ELR (cell line): ENCODE measurements at regions not wholly inside any gene's neighbourhood (a gene's known extent, or its start where the extent isn't known, plus 50 kb on each side); places are given as distances from the start of the nearest gene placed in this dataset.

Source experiments
- DNase-seq: peaks from one replicate; pipeline ENCODE4 v3.0.0-alpha.2; 2015; ENCODE audit warnings: low read depth

DNA sequence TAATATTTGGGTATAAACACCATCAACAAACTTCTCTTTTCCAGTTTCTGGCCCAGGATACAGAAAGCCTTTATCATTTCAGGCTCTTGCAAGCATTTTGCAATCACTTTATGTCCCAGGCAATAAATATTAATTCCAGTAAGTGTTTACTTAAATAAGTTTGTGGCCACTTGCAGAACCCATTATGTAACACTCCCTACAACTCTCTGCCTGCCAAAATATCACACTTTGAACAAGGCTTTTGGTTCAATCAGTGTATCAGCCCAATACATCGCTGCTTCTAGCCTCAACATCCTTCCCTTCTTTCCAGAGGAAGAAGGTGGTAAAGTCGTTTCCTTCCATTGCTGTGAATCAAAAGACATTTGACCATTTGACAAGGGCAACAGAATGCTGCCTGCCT, 203.0 kb upstream of the USP25 start:
- no peak for DNase-seq

DNA sequence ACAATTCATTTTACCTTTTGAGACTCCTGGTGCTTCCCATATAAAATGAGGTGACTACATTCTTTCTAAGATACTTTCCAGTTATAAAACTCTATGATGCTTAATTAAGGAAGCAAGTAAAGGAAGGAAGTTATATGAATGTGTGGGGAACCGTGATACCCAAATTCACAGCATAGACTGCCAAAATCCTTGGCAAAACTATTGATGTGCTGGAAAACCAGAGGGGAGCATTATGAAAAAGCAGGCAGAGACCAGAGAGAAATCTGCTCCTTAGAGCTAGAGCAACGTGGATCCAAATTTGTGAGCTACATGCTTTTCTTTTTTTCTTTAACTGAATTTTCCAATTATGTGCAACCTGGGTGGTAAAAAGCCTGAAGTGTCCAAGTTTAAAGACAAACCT, 201.4 kb upstream of the USP25 start:
- no peak for DNase-seq

DNA sequence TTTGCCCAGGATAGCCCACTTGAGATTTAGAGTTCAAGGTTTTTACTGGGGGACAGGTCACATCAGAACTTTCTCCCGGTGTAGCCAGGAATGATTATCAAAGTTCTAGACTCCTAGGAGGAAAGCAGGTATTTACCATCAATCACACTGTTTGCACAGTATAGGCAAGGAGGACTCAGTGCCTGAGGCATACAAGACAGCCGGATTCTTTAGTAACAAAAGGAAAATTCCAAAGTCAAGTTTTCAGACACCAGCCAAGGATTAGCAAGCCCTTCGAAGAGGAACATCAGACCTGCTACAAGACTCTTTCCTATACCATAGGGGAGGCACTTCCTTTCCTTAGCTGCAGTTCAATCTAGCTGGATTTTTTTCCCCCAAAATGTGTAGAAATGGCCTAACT, 197.8 kb upstream of the USP25 start:
- DNase-seq, result no peak

DNA sequence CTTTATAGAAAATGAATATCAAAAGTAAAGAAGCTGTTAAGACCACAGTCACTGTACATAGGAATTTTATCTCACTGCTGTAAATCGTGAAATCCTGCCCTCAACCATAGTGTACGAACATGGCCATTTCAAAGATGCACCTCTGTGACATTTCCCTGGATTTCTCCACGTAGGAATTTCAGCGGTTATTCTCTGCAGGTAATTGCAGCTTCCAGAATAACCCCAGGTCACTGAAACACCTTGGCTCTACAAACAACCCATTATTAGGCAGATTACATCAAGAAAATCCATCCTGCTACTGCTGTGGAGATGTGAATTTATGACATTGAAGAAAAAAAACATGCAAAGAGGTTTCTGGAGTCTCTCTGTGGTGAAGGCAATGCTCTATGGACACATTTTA, 196.2 kb upstream of the USP25 start:
- no peak for DNase-seq

DNA sequence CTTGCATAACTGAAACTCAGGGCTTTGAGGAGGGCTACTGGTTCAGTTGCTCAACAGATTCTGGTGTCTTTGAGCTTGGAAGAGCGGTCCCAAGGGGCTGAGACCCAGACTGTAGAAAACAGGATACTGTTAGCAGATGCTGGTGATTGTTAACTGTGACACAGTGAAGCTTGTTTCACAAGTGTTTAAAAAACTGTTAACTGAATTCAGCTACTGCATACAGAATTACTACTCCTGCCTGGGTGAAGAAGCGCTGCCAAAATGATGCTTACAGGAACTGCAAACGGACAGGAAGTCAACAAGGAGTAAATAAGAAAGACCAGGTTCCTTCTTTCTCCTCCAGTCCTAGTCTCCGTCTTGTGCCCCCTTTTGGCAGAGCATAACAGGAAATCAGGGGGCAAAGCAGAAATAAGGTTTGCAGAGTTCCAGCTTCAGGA, 195.3 kb upstream of the USP25 start:
- DNase-seq, result no peak

DNA sequence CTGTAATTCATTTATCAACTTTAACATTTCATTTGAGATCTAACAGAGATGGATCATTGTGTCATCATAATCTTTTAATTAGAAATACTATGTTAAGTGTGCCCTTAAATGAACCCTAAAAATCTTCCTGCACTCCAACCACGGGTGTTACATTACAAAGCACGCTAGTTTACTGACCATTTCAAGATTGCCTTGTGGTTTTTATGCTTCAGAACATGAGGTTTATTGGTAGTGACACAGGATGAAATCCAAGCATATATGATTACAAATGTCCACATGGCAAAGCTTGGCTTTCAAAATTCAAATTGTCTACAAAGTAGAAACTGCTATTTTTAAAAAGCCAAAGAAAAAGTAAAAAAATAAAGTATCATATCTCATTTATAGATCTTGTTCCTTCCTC, 190.4 kb upstream of the USP25 start:
- no peak for DNase-seq

DNA sequence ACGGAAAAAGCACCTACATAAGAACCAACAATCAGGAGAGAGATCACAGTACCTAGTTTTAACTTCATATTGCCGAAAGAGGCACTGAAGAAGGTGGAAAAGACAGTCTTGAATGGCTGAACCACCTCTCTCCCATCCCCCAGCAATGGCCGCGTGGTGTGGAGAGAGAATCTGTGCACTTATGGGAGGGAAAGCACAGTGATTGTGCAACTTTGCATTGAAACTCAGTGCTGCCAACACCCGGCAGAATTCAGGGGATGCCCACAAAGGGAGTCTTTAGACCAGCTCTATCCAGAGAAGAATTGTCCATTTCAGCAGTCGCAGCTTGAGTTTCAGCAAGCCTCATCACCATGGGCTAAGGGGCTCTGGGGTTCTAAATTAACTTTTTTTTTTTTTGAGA, 186.3 kb upstream of the USP25 start:
- DNase-seq, result no peak

DNA sequence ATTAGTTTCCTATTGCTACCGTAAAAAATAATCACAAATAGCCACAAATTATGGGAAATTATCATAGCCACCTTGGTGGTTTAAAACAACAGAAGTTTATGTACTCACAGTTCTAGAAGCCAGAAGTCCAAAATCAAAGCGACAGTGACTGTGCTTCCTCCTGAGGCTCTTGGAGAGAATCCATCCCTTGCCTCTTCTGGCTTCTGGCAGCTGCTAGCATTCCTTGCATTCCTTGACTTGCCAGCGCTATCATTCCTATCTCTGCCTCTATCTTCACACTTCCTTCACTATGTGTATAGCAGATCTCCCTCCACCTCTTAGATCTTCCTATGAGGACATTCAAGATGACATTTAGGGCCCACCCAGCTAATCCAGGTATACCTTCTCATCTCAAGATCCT, 180.1 kb upstream of the USP25 start:
- DNase-seq, result peak; percentile 17

DNA sequence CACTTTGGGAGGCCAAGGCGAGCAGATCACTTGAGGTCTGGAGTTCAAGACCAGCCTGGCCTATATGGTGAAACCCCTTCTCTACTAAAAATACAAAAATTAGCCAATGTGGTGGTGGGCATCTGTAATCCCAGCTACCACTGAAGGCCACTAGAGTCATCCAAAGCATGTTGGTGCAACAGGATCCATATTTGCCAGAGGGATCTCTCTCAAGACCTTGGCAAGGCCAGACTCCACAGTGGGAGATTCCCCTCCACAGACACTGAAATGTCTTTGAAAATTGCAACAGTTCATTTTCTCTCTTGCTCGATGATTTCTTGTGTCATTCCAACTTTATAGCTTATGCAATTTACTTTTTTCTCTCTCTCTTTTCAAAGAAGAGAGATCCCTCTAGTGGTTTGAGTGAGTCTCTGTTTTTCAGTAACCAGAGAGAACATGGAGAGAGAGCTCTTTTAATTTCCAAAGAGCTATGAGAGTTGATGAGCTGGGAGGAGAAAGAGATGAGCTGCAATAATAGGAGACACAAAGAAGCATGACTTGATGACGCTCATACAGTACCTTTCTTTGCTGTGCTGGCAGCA, 176.8 kb upstream of the USP25 start:
- DNase-seq, result peak; percentile 38

DNA sequence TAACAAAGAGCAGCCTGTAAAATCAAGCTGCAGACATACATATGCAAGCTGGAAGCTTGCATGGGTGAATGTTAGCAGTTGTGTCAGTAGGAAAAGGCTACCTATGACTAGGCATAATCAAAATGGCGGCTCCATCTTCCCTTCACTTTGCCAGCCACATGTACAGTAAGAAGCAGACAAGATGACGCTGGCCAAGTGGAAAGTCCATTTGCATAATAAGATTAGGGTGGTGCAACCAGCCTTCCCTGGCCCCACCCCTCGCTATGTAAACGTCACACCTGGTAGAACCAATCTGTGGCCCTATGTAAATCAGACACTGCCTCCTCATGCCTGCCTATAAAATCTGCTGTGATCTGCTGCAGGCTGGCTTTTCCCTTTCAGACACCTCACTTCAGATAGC, 171.9 kb upstream of the USP25 start:
- peak; percentile 22 for DNase-seq

DNA sequence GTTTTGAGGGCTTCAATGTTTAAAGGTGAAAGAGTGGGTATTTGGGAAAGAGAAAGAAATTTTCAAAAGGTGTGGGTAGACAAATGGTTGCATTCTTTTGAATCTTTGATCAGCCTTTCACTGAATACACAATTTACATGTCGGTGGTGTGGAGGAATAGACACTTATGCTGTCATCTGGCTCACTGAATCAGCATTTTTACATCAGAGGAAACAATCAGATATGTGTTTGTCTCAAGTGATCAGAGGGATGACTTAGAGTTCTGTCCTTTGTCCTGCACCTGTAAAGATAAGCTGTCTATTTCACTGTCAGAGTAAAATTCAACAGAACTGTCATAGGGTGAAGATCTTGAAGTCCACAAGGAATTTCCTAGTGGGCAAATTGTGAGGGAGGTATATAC, 170.9 kb upstream of the USP25 start:
- no peak for DNase-seq

DNA sequence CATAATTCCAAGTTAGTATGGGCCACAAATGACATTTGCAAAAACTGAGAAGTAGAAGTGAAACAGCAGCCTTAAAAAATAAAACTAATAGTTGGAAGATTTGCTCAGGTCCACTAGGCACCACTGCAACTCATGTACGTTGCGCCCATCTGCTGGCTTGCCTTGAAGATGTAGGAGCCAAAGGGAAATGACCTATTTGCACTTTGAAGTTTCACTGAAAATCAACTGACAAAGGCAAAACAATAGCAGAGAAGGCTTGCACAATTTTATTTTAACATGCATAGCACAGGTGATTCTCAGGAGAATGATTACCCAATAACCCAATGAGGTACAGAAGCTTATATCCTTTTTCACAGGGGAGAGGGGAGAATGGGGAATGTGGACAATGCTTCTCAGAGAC, 170.1 kb upstream of the USP25 start:
- DNase-seq, result no peak

DNA sequence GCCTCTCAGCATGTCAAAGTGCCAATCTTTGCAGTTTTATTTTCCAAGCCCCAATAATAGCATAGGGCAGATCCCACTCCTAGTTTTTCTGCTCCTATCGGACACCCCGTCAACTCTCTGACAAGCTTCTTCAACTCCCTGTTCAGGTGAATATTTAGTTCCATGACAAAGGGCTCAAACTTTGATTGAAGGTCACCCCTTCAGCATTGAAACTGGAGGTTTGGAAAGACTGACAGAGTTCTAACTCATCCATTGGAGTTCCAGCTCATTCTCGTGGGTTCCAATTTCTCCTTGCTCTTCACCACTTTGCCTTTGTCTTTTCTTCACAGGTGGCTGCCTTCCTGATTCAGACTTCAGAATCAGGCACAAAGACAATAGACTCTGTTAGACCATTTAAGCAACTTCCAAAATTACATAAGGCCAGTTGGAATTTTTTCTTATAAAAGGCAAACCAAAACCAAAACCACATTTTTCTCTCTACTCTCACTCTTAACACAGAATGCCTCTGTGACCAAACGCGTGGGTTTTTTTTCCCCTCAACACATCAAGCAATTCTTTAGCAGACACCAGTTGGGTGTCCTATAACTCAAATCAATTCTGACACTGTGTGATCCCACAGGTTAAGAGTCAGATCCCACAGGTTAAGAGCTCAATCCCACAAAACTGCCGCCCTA, 169.3 kb upstream of the USP25 start:
- DNase-seq, result no peak

DNA sequence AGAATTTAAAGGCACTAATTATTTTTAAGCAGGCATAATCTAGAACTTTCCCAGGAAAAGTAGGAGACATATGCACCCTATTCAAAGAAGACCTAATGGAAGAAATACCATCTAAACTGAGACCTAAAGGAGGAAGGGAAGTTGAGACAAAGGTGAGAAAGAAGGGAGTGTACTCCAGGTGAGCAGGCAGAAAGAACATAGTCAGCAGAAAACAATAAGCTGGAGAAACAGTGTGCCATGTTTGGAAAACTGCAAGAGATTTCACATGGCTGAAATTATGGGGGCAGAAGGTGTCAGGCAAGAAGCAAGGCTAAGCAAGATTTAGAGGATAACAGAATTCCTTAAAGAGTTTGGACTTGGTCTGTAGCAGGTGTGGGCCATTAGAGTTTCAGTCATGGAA, 167.0 kb upstream of the USP25 start:
- DNase-seq, result no peak

DNA sequence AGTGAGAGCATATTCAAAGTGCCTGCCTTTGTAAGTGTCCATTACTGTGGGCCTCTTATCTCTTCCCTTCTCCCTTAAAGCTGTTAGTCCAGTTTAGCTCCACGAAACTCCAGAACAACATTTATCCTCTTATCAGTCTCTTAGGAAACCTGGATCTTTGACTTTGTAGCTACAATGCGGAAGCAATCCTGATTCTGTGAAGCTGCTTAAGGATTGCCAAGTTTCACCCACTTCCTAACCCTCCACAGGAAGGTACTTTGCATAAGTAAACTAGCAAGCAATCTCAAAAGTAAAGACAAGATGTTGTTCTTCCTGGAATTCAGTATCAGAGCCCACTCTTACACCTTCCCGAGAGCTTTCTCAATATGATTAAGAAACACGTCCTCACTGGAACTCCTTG, 164.9 kb upstream of the USP25 start:
- no peak for DNase-seq

DNA sequence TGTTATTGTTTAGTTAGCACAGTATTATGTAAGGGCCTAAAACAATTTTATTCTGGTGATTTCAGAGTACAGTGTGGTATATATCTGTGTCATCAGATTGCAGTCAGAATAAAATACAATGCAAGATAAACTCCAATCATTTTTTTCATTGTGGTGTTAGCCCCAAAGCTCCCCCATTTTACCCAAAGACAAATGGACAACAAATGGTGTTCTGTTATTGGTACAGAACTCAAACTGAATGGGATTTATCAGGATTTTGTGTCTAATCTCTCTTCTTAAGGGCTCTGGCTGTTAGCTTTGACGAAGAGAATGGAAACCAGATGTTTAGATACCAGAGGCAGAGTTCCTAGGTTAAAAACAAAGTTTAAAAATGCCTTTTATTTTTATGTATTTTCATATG, 163.1 kb upstream of the USP25 start:
- DNase-seq, result no peak

DNA sequence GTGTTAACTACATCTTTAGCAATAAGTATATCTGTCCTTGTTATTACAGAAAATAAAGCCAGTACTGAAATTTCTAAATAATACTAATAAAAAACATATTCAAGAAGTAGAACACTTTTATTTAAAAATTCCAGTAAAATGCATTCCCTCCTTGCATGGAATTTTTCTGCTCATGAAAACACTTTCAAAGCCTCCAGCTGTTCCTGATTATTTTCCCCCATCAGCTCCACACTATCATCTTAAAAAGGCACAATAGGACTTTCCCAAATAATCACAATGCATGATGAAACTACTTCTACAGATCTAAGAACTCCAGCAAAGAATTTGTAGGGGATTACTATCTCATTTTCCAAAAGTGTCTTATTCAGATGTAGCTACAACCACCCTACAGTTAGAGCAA, 162.6 kb upstream of the USP25 start:
- no peak for DNase-seq

DNA sequence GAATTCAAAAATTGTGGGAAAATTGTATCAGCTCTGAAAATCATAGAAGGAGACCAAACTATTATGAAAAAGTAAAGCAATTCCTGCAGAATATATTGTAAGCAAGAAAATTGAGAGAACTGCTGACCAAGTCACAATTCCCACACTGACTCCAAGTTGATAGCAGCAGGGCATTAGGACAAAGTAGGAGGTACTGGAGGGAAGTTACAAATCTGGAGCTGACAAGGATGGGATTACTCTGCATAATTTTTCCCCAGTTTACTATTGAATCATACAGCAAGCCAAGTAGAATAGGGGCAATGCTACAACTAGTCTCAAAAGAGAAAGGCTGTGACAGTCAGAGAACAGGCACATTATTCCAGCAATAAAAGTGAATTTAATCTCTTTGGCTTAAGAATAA, 161.3 kb upstream of the USP25 start:
- DNase-seq, result no peak

DNA sequence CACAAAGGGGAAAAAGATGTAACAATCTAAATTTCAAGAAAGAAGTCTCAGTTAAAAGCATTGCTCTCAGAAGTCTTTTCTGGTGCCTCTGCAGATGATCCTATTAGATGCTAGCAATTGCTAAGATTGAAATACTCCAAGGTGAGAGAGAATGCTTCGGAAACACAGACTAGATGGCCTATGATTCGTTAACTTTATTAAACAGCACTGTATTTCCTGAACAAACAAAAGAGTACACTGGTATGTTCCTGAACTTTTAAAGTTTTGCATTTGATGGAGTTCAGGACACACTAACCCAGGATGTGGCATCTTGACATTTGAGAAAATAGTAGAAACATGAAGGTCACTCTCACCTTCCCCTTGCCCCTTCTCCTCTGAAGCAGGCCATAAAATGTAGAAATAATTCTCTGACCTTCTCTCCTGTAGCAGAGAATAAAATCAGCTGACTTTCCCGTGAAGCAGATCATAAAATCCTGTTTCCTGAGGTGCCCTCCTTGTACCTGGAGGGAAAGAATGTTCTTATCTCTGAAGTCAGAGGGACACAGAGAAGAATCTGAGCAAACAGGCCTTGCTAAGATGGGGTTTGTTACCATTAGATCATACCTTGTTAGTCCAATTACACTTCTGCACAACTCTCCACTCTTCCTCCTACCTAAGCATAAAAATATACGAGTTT, 142.9 kb upstream of the USP25 start:
- no peak for DNase-seq

DNA sequence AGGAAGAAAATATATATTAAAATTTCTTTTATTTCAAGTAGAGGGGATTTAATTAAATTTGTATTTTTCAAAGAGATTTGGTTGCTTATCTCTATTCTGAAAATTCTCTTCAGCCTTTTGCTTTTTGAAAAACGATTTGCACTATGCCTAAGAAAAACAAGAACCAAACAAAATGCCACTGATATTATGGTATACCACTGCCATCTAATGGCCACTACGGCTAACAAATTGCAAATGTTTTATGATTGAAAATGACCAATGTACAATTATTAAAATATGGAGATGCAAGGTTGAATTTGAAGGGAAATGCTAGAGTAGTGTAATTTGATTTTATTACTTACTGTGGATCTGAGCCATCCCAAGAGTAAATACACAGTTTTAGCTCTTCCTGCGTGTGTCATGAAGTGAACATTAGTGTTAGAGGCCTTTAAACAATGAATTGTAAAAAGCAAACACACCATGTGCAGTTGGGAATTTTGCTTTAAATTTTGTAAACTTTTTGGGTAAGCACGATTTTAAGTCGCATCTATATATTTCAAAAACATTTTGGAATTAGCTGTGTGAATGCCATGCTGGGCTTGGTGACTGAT, 137.4 kb upstream of the USP25 start:
- peak; percentile 56 for DNase-seq

DNA sequence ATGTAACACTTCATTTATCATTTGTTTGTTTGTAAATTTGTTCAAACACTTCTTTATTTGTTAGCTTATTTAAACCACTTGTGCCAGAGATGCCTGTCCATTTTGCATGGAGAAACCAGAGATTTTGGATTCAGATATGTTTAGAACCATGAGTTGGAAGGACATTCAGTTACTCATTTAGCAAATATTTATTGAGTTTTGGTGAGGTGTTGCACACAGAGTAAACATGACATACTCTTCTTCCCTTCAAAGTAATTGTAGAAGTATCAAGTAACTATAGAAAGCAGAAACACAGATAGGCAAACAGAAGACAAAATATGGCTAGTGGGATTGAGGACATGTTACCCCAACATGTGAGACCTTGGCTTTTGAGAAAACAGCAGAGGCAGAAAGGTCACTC, 136.8 kb upstream of the USP25 start:
- DNase-seq, result no peak

DNA sequence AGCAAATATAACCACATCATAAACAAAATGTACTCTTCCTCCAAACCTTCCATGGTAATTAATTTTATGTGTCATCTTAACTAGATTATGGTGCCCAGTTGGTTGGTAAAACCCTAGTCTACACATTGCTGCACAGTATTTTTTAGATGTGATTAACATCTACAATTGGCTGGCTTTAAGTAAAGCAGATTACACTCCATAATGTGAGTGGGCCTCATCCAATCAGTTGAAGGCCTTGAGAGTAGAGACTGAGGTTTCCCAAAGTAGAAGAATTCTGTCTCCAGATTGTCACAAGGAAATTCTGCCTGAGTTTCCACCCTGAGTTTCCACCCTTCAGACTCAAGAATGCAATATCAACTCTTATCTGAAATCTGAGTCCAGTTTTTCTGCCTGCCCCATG, 128.4 kb upstream of the USP25 start:
- DNase-seq, result no peak

DNA sequence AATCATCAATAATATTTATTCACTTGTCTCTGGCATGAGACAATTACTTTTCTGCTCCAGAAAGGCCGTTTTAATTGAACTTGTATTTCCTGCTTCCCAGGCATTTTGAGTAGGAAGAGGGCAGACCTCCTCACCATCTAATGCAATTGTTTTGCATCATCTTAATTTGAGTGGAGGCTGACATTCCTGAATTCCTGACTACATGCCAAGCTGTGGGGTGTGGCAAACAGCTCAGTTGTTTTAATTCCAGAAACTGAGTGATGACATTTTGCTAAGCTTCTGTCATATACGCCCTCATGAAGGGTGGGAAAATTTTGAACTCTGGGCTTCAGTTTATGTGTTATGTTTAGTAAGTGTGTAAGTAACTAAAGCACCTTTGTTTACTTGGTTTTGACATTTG, 125.4 kb upstream of the USP25 start:
- peak; percentile 38 for DNase-seq
